ENCODE measurements at regions not wholly inside any gene's neighbourhood (a gene's known extent, or its start where the extent isn't known, plus 50 kb on each side); places are given as distances from the start of the nearest gene placed in this dataset.

DNA sequence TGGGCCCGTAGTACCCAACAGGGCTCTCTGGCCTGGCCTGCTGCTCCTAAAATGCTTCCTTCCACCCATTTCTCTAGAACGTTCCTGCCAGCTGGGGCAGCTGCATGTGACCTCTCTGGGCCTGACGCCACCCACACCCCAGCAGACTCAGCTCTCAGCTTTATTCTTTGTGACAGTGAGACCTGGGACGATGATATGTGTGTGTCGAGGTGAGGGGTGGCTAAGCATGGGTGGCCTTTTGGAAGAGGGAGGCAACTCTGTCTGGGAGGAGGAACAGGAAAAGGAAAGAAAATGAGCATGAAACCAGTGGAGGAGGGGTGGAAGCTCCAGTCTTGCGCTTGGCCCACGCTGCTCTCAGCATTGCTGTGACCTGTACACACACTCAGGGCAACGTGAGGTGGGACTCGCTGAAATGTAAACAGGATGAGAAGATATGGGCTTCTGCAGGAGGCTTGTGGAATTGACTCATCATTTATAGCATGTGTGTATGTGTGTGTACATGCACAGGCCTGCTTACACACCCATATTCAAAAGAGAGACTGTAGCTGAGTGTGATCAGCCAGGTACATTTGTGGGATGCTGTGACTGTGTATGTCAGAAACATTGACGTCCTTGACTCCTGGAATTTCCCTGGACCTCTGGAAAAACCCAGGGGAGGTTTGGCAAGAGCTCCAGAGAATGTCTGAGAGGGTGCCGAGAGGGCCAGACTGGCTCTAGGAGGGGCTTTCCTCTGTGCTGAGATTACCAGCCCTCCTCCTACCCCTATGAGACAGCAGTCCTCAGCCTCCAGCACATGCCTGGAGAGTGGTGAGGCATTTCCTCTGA, 137.9 kb downstream of the PJA1 start:
- Histone ChIP-seq H3K27ac (ENCODE audit: low read depth in 2 of 2, low read length in 1 of 2) (no peak overlapping the region), H3K9ac (no peak overlapping the region)
- DNase-seq: no peak

More for the DNA sequence above, 137.9 kb downstream of the PJA1 start:
- TF ChIP-seq NRF1 (IDR thresholded peaks at IDR 0.05; ENCODE audit: low read depth, low read length) (no peak), GATA2 (CRISPR knock-in tag; IDR thresholded peaks at IDR 0.05) (no peak), RFX5 (IDR thresholded peaks at IDR 0.05; ENCODE audit: low read length) (no peak), YY1 (IDR thresholded peaks at IDR 0.05; ENCODE audit: low read depth) (no peak), SMC3 (IDR thresholded peaks at IDR 0.05; ENCODE audit: low read depth, low read length) (no peak), RAD21 (IDR thresholded peaks at IDR 0.05; ENCODE audit: low read length) (no peak), RXRA (IDR thresholded peaks at IDR 0.05; ENCODE audit: borderline replicate concordance, low read depth) (no peak), JUND (IDR thresholded peaks at IDR 0.05) (no peak), MXI1 (IDR thresholded peaks at IDR 0.05; ENCODE audit: low read depth, low read length) (no peak), EP300 (IDR thresholded peaks at IDR 0.05; ENCODE audit: borderline replicate concordance in 1 of 2, low read depth in 1 of 2, low read length in 1 of 2) (no peak)
- TF ChIP-seq, protein P1, sequence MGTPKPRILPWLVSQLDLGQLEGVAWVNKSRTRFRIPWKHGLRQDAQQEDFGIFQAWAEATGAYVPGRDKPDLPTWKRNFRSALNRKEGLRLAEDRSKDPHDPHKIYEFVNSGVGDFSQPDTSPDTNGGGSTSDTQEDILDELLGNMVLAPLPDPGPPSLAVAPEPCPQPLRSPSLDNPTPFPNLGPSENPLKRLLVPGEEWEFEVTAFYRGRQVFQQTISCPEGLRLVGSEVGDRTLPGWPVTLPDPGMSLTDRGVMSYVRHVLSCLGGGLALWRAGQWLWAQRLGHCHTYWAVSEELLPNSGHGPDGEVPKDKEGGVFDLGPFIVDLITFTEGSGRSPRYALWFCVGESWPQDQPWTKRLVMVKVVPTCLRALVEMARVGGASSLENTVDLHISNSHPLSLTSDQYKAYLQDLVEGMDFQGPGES (IDR thresholded peaks at IDR 0.05; ENCODE audit: low read depth, low read length): no peak
- TF ChIP-seq, protein P2, sequence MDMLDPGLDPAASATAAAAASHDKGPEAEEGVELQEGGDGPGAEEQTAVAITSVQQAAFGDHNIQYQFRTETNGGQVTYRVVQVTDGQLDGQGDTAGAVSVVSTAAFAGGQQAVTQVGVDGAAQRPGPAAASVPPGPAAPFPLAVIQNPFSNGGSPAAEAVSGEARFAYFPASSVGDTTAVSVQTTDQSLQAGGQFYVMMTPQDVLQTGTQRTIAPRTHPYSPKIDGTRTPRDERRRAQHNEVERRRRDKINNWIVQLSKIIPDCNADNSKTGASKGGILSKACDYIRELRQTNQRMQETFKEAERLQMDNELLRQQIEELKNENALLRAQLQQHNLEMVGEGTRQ (IDR thresholded peaks at IDR 0.05; ENCODE audit: borderline replicate concordance, low read depth, low read length): no peak
- TF ChIP-seq, protein P3, sequence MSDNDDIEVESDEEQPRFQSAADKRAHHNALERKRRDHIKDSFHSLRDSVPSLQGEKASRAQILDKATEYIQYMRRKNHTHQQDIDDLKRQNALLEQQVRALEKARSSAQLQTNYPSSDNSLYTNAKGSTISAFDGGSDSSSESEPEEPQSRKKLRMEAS (IDR thresholded peaks at IDR 0.05; ENCODE audit: low read depth): no peak
- TF ChIP-seq, protein P4, sequence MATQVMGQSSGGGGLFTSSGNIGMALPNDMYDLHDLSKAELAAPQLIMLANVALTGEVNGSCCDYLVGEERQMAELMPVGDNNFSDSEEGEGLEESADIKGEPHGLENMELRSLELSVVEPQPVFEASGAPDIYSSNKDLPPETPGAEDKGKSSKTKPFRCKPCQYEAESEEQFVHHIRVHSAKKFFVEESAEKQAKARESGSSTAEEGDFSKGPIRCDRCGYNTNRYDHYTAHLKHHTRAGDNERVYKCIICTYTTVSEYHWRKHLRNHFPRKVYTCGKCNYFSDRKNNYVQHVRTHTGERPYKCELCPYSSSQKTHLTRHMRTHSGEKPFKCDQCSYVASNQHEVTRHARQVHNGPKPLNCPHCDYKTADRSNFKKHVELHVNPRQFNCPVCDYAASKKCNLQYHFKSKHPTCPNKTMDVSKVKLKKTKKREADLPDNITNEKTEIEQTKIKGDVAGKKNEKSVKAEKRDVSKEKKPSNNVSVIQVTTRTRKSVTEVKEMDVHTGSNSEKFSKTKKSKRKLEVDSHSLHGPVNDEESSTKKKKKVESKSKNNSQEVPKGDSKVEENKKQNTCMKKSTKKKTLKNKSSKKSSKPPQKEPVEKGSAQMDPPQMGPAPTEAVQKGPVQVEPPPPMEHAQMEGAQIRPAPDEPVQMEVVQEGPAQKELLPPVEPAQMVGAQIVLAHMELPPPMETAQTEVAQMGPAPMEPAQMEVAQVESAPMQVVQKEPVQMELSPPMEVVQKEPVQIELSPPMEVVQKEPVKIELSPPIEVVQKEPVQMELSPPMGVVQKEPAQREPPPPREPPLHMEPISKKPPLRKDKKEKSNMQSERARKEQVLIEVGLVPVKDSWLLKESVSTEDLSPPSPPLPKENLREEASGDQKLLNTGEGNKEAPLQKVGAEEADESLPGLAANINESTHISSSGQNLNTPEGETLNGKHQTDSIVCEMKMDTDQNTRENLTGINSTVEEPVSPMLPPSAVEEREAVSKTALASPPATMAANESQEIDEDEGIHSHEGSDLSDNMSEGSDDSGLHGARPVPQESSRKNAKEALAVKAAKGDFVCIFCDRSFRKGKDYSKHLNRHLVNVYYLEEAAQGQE (IDR thresholded peaks at IDR 0.05; ENCODE audit: low read depth, low read length): no peak
- no peaks in the 10 kb centered on the region for H3K9me2 ChIP-seq
- no peaks in the 10 kb centered on the region for H3K9me3 ChIP-seq
- no peak overlapping the region for H3K4me2 ChIP-seq
- H3K4me1 ChIP-seq (ENCODE audit: control insufficient read depth in 1 of 2, insufficient read depth in 2 of 2, low read depth in 1 of 2, low read length in 1 of 2): peaks cover 0 to 5% of the 10 kb centered on the region in 2 experiments; a peak in 1 of 4 replicates
- no peaks in the 10 kb centered on the region for H3F3A ChIP-seq (replicated peaks; ENCODE audit: insufficient read depth)
- no peaks in the 10 kb centered on the region for H3K36me3 ChIP-seq (replicated peaks in 1 of 2; ENCODE audit: control insufficient read depth in 1 of 2, insufficient read depth in 2 of 2, low read length in 1 of 2)
- no peaks in the 10 kb centered on the region; the same call in 1 of the 2 replicates for H3K27me3 ChIP-seq (ENCODE audit: insufficient read depth)
- 42% methylated on average over 10 of the region's 11 CpGs for WGBS (ENCODE audit: low lambda C conversion rate)
- H2AFZ ChIP-seq (ENCODE audit: low read depth): no peak overlapping the region
- no peaks in the 10 kb centered on the region for H3K79me2 ChIP-seq (ENCODE audit: insufficient read depth)
- ChIA-PET CTCF (interaction anchor here (1.4 kb wide), 2 partner anchors 9 to 199 kb away, joined by 4 to 10 read pairs; partner anchors contain the start of gene EFNB1), POLR2A (no interaction called here)
- H3K4me3 ChIP-seq (ENCODE audit: low read depth in 2 of 2, low read length in 1 of 2): no peak overlapping the region
- H4K20me1 ChIP-seq (ENCODE audit: insufficient read depth): no peaks in the 10 kb centered on the region

All from SK-N-SH (cell line).